ENCODE measurements at regions not wholly inside any gene's neighbourhood (a gene's known extent, or its start where the extent isn't known, plus 50 kb on each side); places are given as distances from the start of the nearest gene placed in this dataset.

- Histone ChIP-seq H3K27me3 (ENCODE audit: insufficient read depth, low read length) (no peaks in the 10 kb centered on the region), H3K36me3 (ENCODE audit: insufficient read depth, low read length) (no peaks in the 10 kb centered on the region), H4K20me1 (ENCODE audit: insufficient read depth, low read length) (no peaks in the 10 kb centered on the region), H3K4me3 (ENCODE audit: low read depth, low read length, poor library complexity, severe bottlenecking) (no peak overlapping the region), H3K79me2 (ENCODE audit: insufficient read depth, low read length) (no peaks in the 10 kb centered on the region), H2AFZ (ENCODE audit: low read length) (no peak overlapping the region), H3K27ac (ENCODE audit: low read depth, low read length, poor library complexity, severe bottlenecking) (no peak overlapping the region), H3K9me3 (ENCODE audit: low read length) (no peaks in the 10 kb centered on the region), H3K9me2 (ENCODE audit: low read depth, low read length) (no peaks in the 10 kb centered on the region), H3F3A (ENCODE audit: insufficient read depth, low read length) (no peaks in the 10 kb centered on the region), H3K9ac (ENCODE audit: low read length) (no peak overlapping the region), H3K4me1 (ENCODE audit: insufficient read depth, low read length, severe bottlenecking) (no peaks in the 10 kb centered on the region), H3K4me2 (ENCODE audit: low read length) (no peak overlapping the region)
- TF ChIP-seq EZH2 (IDR thresholded peaks at IDR 0.05; ENCODE audit: borderline replicate concordance, low read length): no peak
- TF ChIP-seq, protein P1, sequence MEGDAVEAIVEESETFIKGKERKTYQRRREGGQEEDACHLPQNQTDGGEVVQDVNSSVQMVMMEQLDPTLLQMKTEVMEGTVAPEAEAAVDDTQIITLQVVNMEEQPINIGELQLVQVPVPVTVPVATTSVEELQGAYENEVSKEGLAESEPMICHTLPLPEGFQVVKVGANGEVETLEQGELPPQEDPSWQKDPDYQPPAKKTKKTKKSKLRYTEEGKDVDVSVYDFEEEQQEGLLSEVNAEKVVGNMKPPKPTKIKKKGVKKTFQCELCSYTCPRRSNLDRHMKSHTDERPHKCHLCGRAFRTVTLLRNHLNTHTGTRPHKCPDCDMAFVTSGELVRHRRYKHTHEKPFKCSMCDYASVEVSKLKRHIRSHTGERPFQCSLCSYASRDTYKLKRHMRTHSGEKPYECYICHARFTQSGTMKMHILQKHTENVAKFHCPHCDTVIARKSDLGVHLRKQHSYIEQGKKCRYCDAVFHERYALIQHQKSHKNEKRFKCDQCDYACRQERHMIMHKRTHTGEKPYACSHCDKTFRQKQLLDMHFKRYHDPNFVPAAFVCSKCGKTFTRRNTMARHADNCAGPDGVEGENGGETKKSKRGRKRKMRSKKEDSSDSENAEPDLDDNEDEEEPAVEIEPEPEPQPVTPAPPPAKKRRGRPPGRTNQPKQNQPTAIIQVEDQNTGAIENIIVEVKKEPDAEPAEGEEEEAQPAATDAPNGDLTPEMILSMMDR (IDR thresholded peaks at IDR 0.05; ENCODE audit: low read length): no peak
Observed at GRCh38 chr7:54115028-54115763, 427.0 kb upstream of the VSTM2A start.

DNA sequence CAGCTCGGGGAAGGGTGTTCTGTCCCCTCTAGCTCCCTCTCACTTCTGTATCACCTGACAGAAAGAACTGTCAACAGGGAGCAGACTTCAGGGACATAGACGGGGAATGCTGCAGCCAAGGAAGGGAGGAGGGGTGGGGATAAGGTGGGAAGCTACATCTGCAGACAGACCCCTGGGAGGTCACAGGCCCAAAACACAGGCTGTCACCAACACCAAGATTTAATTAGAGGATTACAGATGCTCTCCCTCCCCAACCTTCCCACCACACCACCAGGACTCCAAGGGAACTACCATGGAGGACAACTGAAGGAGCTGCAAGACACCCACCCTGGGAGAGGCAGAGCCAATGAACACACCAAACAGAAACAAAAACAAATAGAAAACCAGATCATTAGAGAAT, 425.2 kb upstream of the VSTM2A start:
- no peak overlapping the region for H3K9ac ChIP-seq (ENCODE audit: low read length)
- H3K9me3 ChIP-seq (ENCODE audit: low read length): no peaks in the 10 kb centered on the region
- H3K27me3 ChIP-seq (ENCODE audit: insufficient read depth, low read length): no peaks in the 10 kb centered on the region
- no peaks in the 10 kb centered on the region for H3K36me3 ChIP-seq (ENCODE audit: insufficient read depth, low read length)
- H3K9me2 ChIP-seq (ENCODE audit: low read depth, low read length): no peaks in the 10 kb centered on the region
- H3K79me2 ChIP-seq (ENCODE audit: insufficient read depth, low read length): no peaks in the 10 kb centered on the region
- H4K20me1 ChIP-seq (ENCODE audit: insufficient read depth, low read length): no peaks in the 10 kb centered on the region
- TF ChIP-seq EZH2 (IDR thresholded peaks at IDR 0.05; ENCODE audit: borderline replicate concordance, low read length): no peak
- TF ChIP-seq, protein P1 (IDR thresholded peaks at IDR 0.05; ENCODE audit: low read length): no peak
- H2AFZ ChIP-seq (ENCODE audit: low read length): no peak overlapping the region
- H3K27ac ChIP-seq (ENCODE audit: low read depth, low read length, poor library complexity, severe bottlenecking): no peak overlapping the region
- H3F3A ChIP-seq (ENCODE audit: insufficient read depth, low read length): no peaks in the 10 kb centered on the region
- H3K4me2 ChIP-seq (ENCODE audit: low read length): no peak overlapping the region
- no peak overlapping the region for H3K4me3 ChIP-seq (ENCODE audit: low read depth, low read length, poor library complexity, severe bottlenecking)
- no peaks in the 10 kb centered on the region for H3K4me1 ChIP-seq (ENCODE audit: insufficient read depth, low read length, severe bottlenecking)

- H3K27ac ChIP-seq (ENCODE audit: low read depth, low read length, poor library complexity, severe bottlenecking): no peak overlapping the region
- no peaks in the 10 kb centered on the region for H3K79me2 ChIP-seq (ENCODE audit: insufficient read depth, low read length)
- no peak overlapping the region for H3K9ac ChIP-seq (ENCODE audit: low read length)
- H3F3A ChIP-seq (ENCODE audit: insufficient read depth, low read length): no peaks in the 10 kb centered on the region
- TF ChIP-seq, protein P1 (IDR thresholded peaks at IDR 0.05; ENCODE audit: low read length): no peak
- no peak for TF ChIP-seq EZH2 (IDR thresholded peaks at IDR 0.05; ENCODE audit: borderline replicate concordance, low read length)
- no peak overlapping the region for H2AFZ ChIP-seq (ENCODE audit: low read length)
- H3K4me1 ChIP-seq (ENCODE audit: insufficient read depth, low read length, severe bottlenecking): no peaks in the 10 kb centered on the region
- no peaks in the 10 kb centered on the region for H3K9me3 ChIP-seq (ENCODE audit: low read length)
- H3K36me3 ChIP-seq (ENCODE audit: insufficient read depth, low read length): no peaks in the 10 kb centered on the region
- H3K4me3 ChIP-seq (ENCODE audit: low read depth, low read length, poor library complexity, severe bottlenecking): no peak overlapping the region
- no peaks in the 10 kb centered on the region for H4K20me1 ChIP-seq (ENCODE audit: insufficient read depth, low read length)
- no peaks in the 10 kb centered on the region for H3K9me2 ChIP-seq (ENCODE audit: low read depth, low read length)
- H3K27me3 ChIP-seq (ENCODE audit: insufficient read depth, low read length): no peaks in the 10 kb centered on the region
- H3K4me2 ChIP-seq (ENCODE audit: low read length): no peak overlapping the region
Observed at GRCh38 chr7:54129035-54129434, 413.1 kb upstream of the VSTM2A start.
